ENCODE measurements at regions not wholly inside any gene's neighbourhood (a gene's known extent, or its start where the extent isn't known, plus 50 kb on each side); places are given as distances from the start of the nearest gene placed in this dataset.

- TF ChIP-seq POLR2AphosphoS5 (IDR thresholded peaks at IDR 0.05; ENCODE audit: low read depth, low read length), result no peak
- TF ChIP-seq HMG20B (CRISPR knock-in tag; conservative IDR thresholded peaks at IDR 0.05), result no peak
- TF ChIP-seq EZH2 (conservative IDR thresholded peaks at IDR 0.05; ENCODE audit: low read depth, low read length), result no peak
- TF ChIP-seq, protein P1, sequence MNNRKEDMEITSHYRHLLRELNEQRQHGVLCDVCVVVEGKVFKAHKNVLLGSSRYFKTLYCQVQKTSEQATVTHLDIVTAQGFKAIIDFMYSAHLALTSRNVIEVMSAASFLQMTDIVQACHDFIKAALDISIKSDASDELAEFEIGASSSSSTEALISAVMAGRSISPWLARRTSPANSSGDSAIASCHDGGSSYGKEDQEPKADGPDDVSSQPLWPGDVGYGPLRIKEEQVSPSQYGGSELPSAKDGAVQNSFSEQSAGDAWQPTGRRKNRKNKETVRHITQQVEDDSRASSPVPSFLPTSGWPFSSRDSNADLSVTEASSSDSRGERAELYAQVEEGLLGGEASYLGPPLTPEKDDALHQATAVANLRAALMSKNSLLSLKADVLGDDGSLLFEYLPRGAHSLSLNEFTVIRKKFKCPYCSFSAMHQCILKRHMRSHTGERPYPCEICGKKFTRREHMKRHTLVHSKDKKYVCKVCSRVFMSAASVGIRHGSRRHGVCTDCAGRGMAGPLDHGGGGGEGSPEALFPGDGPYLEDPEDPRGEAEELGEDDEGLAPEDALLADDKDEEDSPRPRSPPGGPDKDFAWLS (CRISPR knock-in tag; IDR thresholded peaks at IDR 0.05; ENCODE audit: borderline replicate concordance), result no peak
- TF ChIP-seq, protein P2, sequence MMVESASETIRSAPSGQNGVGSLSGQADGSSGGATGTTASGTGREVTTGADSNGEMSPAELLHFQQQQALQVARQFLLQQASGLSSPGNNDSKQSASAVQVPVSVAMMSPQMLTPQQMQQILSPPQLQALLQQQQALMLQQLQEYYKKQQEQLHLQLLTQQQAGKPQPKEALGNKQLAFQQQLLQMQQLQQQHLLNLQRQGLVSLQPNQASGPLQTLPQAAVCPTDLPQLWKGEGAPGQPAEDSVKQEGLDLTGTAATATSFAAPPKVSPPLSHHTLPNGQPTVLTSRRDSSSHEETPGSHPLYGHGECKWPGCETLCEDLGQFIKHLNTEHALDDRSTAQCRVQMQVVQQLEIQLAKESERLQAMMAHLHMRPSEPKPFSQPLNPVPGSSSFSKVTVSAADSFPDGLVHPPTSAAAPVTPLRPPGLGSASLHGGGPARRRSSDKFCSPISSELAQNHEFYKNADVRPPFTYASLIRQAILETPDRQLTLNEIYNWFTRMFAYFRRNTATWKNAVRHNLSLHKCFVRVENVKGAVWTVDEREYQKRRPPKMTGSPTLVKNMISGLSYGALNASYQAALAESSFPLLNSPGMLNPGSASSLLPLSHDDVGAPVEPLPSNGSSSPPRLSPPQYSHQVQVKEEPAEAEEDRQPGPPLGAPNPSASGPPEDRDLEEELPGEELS (CRISPR knock-in tag; IDR thresholded peaks at IDR 0.05), result no peak
Measured at GRCh38 chr3:115211810-115212492, 64.9 kb upstream of the ZBTB20 start.

Measured in HepG2 (cell line).